A172 (cell line): ENCODE measurements at regions not wholly inside any gene's neighbourhood (a gene's known extent, or its start where the extent isn't known, plus 50 kb on each side); places are given as distances from the start of the nearest gene placed in this dataset.
A peak's percentile ranks its signal among the peaks of the same experiment; 100 is the strongest.
"Not testable (repeated sequence)": the region's sequence is repeated elsewhere in the genome, so short reads cannot be mapped to it uniquely, and the experiment has no call there.

Experiments used
- DNase-seq: peaks from one replicate; pipeline ENCODE4 v3.0.0-alpha.2; 2015; ENCODE audit warnings: low spot score

GRCh38 chr12:40172879-40173278 is 51.9 kb upstream of the LRRK2 start:
- no peak for DNase-seq

- peak; percentile 9 for DNase-seq
Observed at GRCh38 chr12:40171501-40171900, 53.3 kb upstream of the LRRK2 start.

GRCh38 chr12:40171066-40171465 is 53.7 kb upstream of the LRRK2 start:
- DNase-seq = no peak

GRCh38 chr12:40170593-40170992 is 54.2 kb upstream of the LRRK2 start:
- no peak for DNase-seq

GRCh38 chr12:40168868-40169267 is 55.9 kb upstream of the LRRK2 start:
- DNase-seq = no peak

GRCh38 chr12:40168419-40168818 is 56.4 kb upstream of the LRRK2 start:
- not testable (repeated sequence) for DNase-seq

GRCh38 chr12:40168001-40168400 is 56.8 kb upstream of the LRRK2 start:
- DNase-seq = no peak

GRCh38 chr12:40165179-40165578 is 59.3 kb upstream of the SLC2A13 start:
- DNase-seq = no peak

- DNase-seq = no peak
Observed at GRCh38 chr12:40164034-40164433, 58.2 kb upstream of the SLC2A13 start.

- DNase-seq = no peak
Observed at GRCh38 chr12:40162033-40162432, 56.2 kb upstream of the SLC2A13 start.

- DNase-seq = no peak
Observed at GRCh38 chr12:40158592-40159111, 52.8 kb upstream of the SLC2A13 start.

GRCh38 chr12:40157336-40157735 is 51.5 kb upstream of the SLC2A13 start:
- no peak for DNase-seq

- DNase-seq = no peak
Observed at GRCh38 chr12:40156021-40156764, 50.3 kb upstream of the SLC2A13 start.
